ENCODE measurements at regions not wholly inside any gene's neighbourhood (a gene's known extent, or its start where the extent isn't known, plus 50 kb on each side); places are given as distances from the start of the nearest gene placed in this dataset.

DNA sequence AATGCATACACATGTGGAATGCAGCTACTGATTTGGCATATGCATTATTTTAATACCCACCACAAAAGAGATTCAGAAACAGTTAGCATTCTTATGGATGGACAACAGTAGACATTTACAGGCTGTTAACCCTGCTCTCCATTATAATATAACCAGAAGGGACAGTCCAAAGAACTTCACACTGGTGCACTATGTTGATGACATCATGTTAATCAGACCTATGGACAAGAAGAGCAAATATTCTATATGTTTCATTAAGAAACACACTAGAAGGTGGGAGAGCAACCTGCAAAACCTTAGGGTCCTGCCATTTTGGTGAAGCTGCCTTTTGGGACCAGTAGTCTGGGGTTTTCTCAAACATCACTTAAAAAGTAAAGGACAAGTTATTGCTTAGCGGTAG is 701.3 kb downstream of the UQCRFS1 start:
- H3K4me1 Mint-ChIP-seq (ENCODE audit: insufficient read depth, unreplicated experiment) = no peaks in the 10 kb centered on the region
- ChIA-PET CTCF (no interaction called here), POLR2A (no interaction called here)
- no peak for DNase-seq (ENCODE audit: unreplicated experiment)
- no TSS peak for BruUV-seq (replicated peaks)
- TF ChIP-seq, protein P1, sequence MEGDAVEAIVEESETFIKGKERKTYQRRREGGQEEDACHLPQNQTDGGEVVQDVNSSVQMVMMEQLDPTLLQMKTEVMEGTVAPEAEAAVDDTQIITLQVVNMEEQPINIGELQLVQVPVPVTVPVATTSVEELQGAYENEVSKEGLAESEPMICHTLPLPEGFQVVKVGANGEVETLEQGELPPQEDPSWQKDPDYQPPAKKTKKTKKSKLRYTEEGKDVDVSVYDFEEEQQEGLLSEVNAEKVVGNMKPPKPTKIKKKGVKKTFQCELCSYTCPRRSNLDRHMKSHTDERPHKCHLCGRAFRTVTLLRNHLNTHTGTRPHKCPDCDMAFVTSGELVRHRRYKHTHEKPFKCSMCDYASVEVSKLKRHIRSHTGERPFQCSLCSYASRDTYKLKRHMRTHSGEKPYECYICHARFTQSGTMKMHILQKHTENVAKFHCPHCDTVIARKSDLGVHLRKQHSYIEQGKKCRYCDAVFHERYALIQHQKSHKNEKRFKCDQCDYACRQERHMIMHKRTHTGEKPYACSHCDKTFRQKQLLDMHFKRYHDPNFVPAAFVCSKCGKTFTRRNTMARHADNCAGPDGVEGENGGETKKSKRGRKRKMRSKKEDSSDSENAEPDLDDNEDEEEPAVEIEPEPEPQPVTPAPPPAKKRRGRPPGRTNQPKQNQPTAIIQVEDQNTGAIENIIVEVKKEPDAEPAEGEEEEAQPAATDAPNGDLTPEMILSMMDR (IDR thresholded peaks at IDR 0.05; ENCODE audit: unreplicated experiment) = no peak
- H3K36me3 Mint-ChIP-seq (ENCODE audit: insufficient read depth, unreplicated experiment) = no peaks in the 10 kb centered on the region
- intact Hi-C loops (cut with micrococcal nuclease) = no loop called here
- no peak overlapping the region for H3K4me3 Mint-ChIP-seq (ENCODE audit: unreplicated experiment)
- peaks cover 46% of the 10 kb centered on the region for H3K9me3 Mint-ChIP-seq (ENCODE audit: unreplicated experiment)
- H3K27me3 Mint-ChIP-seq (ENCODE audit: insufficient read depth, unreplicated experiment) = no peaks in the 10 kb centered on the region
- H3K27ac Mint-ChIP-seq (ENCODE audit: low read depth, unreplicated experiment) = no peak overlapping the region

DNA sequence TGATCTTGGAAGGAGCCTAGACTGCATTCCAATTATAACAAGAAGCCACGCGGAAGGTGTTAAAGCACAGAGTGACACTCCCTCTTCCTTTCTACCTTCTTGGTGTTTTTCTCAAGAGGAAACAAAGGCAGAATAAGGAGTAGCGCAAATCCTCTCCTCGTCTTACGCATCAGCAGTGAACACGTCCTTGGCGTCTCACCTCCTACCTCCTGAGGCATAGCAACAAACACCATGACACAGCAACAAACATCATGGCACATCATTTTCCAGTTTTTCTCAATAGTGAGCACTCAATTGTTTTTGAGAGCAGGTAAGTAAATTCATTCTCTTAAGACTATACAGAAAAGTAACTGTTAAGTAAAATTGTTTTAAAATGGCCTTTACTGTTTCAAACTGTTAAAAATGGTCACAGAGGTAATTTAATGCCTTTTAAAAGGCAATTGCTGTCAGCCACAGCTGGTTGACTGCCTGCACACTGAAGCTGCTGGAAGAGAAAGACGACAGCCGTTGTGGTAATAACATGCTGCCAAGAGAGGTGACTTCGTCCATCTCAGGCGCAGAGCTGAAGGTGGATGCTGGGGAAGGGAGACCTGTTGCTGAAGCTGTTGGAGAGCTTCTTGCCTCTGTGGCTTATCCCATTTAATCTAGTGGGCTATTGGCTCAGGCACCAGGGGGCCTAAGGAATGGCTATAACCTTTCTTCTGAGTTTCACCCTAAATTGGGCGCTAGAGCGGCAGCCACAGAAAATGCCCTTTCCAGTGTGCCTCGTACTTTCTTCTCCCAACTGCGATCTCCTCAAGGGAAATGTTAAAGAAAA is 703.7 kb downstream of the UQCRFS1 start:
- TF ChIP-seq, protein P1 (IDR thresholded peaks at IDR 0.05; ENCODE audit: unreplicated experiment) = no peak
- H3K36me3 Mint-ChIP-seq (ENCODE audit: insufficient read depth, unreplicated experiment) = no peaks in the 10 kb centered on the region
- no peaks in the 10 kb centered on the region for H3K27me3 Mint-ChIP-seq (ENCODE audit: insufficient read depth, unreplicated experiment)
- no peak overlapping the region for H3K4me3 Mint-ChIP-seq (ENCODE audit: unreplicated experiment)
- no peak for DNase-seq (ENCODE audit: unreplicated experiment)
- ChIA-PET POLR2A (no interaction called here), CTCF (no interaction called here)
- BruUV-seq (replicated peaks) = no TSS peak
- no peaks in the 10 kb centered on the region for H3K4me1 Mint-ChIP-seq (ENCODE audit: insufficient read depth, unreplicated experiment)
- no peak overlapping the region for H3K27ac Mint-ChIP-seq (ENCODE audit: low read depth, unreplicated experiment)
- peaks cover 49% of the 10 kb centered on the region for H3K9me3 Mint-ChIP-seq (ENCODE audit: unreplicated experiment)
- intact Hi-C loops (cut with micrococcal nuclease) = no loop called here

DNA sequence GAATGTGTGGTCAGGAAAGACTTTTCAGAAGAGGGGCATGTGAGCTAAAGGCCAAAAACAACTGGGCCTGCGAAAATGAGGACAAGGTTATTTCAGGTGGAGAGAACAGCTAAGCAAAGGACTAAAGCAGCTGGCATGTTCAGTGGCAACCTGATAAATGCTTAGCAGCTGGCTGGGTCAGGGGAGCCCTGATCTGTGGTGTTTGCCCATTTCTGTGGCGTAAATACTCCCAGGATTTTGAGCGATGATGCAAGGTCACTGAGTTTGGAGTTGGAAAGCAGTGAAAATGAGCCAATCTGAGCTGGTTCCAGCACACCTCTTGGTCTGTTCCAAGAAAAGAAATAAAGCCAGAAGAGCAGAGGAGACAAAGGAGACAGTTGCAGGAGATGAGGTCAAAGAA is 704.3 kb downstream of the UQCRFS1 start:
- Mint-ChIP-seq H3K4me3 (ENCODE audit: unreplicated experiment) (no peak overlapping the region), H3K4me1 (ENCODE audit: insufficient read depth, unreplicated experiment) (no peaks in the 10 kb centered on the region), H3K27ac (ENCODE audit: low read depth, unreplicated experiment) (no peak overlapping the region), H3K9me3 (ENCODE audit: unreplicated experiment) (peaks cover 50% of the 10 kb centered on the region), H3K27me3 (ENCODE audit: insufficient read depth, unreplicated experiment) (no peaks in the 10 kb centered on the region), H3K36me3 (ENCODE audit: insufficient read depth, unreplicated experiment) (no peaks in the 10 kb centered on the region)
- no TSS peak for BruUV-seq (replicated peaks)
- no peak for DNase-seq (ENCODE audit: unreplicated experiment)
- TF ChIP-seq, protein P1 (IDR thresholded peaks at IDR 0.05; ENCODE audit: unreplicated experiment) = no peak
- POLR2A ChIA-PET = no interaction called here
- intact Hi-C loops (cut with micrococcal nuclease) = no loop called here
- CTCF ChIA-PET = no interaction called here

DNA sequence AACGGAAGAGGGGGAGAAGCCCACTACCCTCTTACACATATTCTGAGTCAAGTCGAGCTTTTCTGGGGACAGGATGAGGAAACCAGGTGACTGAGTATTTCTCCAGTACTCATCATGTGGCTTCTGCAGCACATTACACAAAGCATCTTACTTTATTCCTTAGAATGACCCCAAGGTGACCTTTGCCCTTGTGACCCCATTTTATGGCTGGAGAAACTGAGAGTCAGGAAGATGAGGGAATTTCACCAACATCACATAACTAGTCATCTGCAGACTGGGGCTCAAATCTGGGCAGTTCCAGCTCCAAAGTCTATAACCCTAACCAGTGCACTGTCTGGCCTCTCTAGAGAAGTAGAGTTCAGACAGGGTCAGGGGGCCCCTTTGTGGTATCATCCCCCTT is 707.0 kb downstream of the UQCRFS1 start:
- Mint-ChIP-seq H3K36me3 (ENCODE audit: insufficient read depth, unreplicated experiment) (no peaks in the 10 kb centered on the region), H3K27ac (ENCODE audit: low read depth, unreplicated experiment) (no peak overlapping the region), H3K27me3 (ENCODE audit: insufficient read depth, unreplicated experiment) (no peaks in the 10 kb centered on the region), H3K4me3 (ENCODE audit: unreplicated experiment) (no peak overlapping the region), H3K4me1 (ENCODE audit: insufficient read depth, unreplicated experiment) (no peaks in the 10 kb centered on the region), H3K9me3 (ENCODE audit: unreplicated experiment) (peaks cover 56% of the 10 kb centered on the region)
- intact Hi-C loops (cut with micrococcal nuclease) = no loop called here
- DNase-seq (ENCODE audit: unreplicated experiment) = no peak
- ChIA-PET CTCF (interaction anchor here (0.6 kb wide), 1 partner anchor 89 kb away, joined by 3 read pairs; no protein-coding TSS in a partner anchor), POLR2A (no interaction called here)
- TF ChIP-seq, protein P1 (IDR thresholded peaks at IDR 0.05; ENCODE audit: unreplicated experiment) = no peak
- BruUV-seq (replicated peaks) = no TSS peak
